Transverse colon (tissue), 4 donors: ENCODE measurements at regions not wholly inside any gene's neighbourhood (a gene's known extent, or its start where the extent isn't known, plus 50 kb on each side); places are given as distances from the start of the nearest gene placed in this dataset.

ENCODE experiments used
- DNase-seq: peaks from one replicate; pipeline ENCODE4 v3.0.0-alpha.2; 2019
- H3K27ac ChIP-seq, 4 donors: fragments of 200-600 bp; sonication (generic); 2 replicates each; pipeline ENCODE4 v1.5.1; 2016 to 2018; ENCODE audit warnings: inconsistent platforms in 4 of 4
- H3K27me3 ChIP-seq: fragments of 200-600 bp; sonication (generic); 2 replicates; pipeline ENCODE4 v1.5.1; 2017; ENCODE audit warnings: inconsistent platforms
- H3K36me3 ChIP-seq, 4 donors: fragments of 200-600 bp; sonication (generic); 2 replicates each; pipeline ENCODE4 v1.5.1; 2017 to 2019; ENCODE audit warnings: inconsistent platforms in 4 of 4
- H3K4me1 ChIP-seq, 4 donors: fragments of 200-600 bp; sonication (generic); 2 replicates each; pipeline ENCODE4 v1.5.1; 2017 to 2020; ENCODE audit warnings: inconsistent platforms in 4 of 4
- H3K4me3 ChIP-seq, 4 donors: fragments of 200-600 bp; sonication (generic); 1 replicate in 1 of 4; 2 replicates in 3 of 4; pipeline versions ENCODE4 v1.5.1 to v1.6.1; 2017 to 2019; ENCODE audit warnings: inconsistent platforms in 4 of 4
- H3K9me3 ChIP-seq, 2 donors: fragments of 200-600 bp; sonication (generic); 2 replicates each; pipeline ENCODE4 v1.5.1; 2017 to 2019; ENCODE audit warnings: inconsistent platforms in 2 of 2
- CTCF ChIP-seq, 5 experiments: fragments of 200-600 bp in 3 of 5; fragments of 450-650 bp in 2 of 5; sonication (generic) in 3 of 5; IDR thresholded peaks; 1 replicate in 2 of 5; 2 replicates in 3 of 5; pipeline ENCODE4 v1.5.1; 2016 to 2017; ENCODE audit warnings: antibody characterized with exemption in 5 of 5, inconsistent platforms in 3 of 5, mild to moderate bottlenecking in 2 of 5, moderate library complexity in 1 of 5
- EP300 ChIP-seq: sonication (generic); formaldehyde crosslinking; IDR thresholded peaks from one replicate; pipeline ENCODE4 v1.6.1; 2017; ENCODE audit warnings: antibody characterized with exemption, low read depth
- POLR2A ChIP-seq: fragments of 450-650 bp; IDR thresholded peaks from one replicate; pipeline ENCODE4 v1.6.1; 2016; ENCODE audit warnings: antibody characterized with exemption, mild to moderate bottlenecking, moderate library complexity
- POLR2AphosphoS5 ChIP-seq, 3 donors: sonication (generic); formaldehyde crosslinking; IDR thresholded peaks; one replicate each; pipeline ENCODE4 v1.6.1; 2016; ENCODE audit warnings: antibody characterized with exemption in 3 of 3
- WGBS, 2 donors: methylation state at CpG; one replicate each; pipeline ENCODE4 v1.1.5; 2018; ENCODE audit warnings: low coverage in 1 of 2; 5-methylcytosine and 5-hydroxymethylcytosine counted together
- in situ Hi-C, 4 donors: fragments of 200-750 bp; cut with MboI; loops; one replicate each; pipeline versions ENCODE4 v1.15.0 to v1.15.1; 2017; ENCODE audit warnings: low sequenced_read_pairs in 3 of 4, low pct_ligation_motif_present in 1 of 4, low pct_unique_long_range_greater_than_20kb in 1 of 4
- intact Hi-C: fragments of 100-400 bp; cut with DNase I; formaldehyde crosslinking; loops from one replicate; pipeline ENCODE4 v1.15.1; 2023; ENCODE audit warnings: low total_unique reads

DNA sequence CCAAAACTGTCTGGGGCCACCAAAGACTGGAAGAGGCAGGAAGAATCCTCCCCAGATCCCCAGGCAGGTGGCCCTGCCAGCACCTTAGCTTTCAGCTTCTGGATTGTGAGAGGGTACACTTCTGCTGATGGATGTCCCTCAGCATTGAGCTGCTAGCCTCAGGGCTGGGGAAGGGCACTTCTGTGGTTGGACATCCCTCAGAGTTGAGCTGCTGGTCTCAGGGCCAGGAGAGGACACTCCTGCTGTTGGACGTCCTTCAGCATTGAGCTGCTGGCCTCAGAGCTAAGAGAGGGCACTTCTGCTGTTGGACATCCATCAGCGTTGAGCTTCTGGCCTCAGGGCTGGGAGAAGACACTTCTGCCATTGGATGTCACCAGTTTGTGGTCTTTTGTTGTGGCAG lies 83.8 kb upstream of the FCN1 start:
- H3K36me3 ChIP-seq = no peaks in the 10 kb centered on the region
- 79% methylated on average over 2 of the region's 2 CpGs; no CpG with 5 or more reads in 1 of the 2 donors for WGBS, 2 donors
- H3K9me3 ChIP-seq = peaks cover 0 to 4% of the 10 kb centered on the region in 2 donors
- no peak overlapping the region for H3K4me3 ChIP-seq
- H3K4me1 ChIP-seq = no peaks in the 10 kb centered on the region
- H3K27me3 ChIP-seq = peaks cover 9% of the 10 kb centered on the region
- in situ Hi-C loops (no loop called here), intact Hi-C loops (no loop called here)
- no peak overlapping the region for H3K27ac ChIP-seq
- no peak for TF ChIP-seq POLR2A
- no peak for TF ChIP-seq EP300
- no peak for TF ChIP-seq POLR2AphosphoS5 (IDR thresholded peaks at IDR 0.05)
- TF ChIP-seq CTCF (IDR thresholded peaks at IDR 0.05) = no peak
- DNase-seq = no peak

GRCh38 chr9:135002336-135002735 lies 84.6 kb upstream of the FCN1 start:
- H3K9me3 ChIP-seq = peaks cover 0 to 4% of the 10 kb centered on the region in 2 donors
- no peak for DNase-seq
- intact Hi-C loops (no loop called here), in situ Hi-C loops (no loop called here)
- no peaks in the 10 kb centered on the region for H3K36me3 ChIP-seq
- H3K27ac ChIP-seq = no peak overlapping the region
- no peaks in the 10 kb centered on the region for H3K4me1 ChIP-seq
- peaks cover 9% of the 10 kb centered on the region for H3K27me3 ChIP-seq
- TF ChIP-seq CTCF (IDR thresholded peaks at IDR 0.05) (no peak), POLR2AphosphoS5 (IDR thresholded peaks at IDR 0.05) (no peak), EP300 (no peak), POLR2A (no peak)
- 50 to 64% methylated on average over 1 to 6 of the region's 6 CpGs for WGBS, 2 donors
- no peak overlapping the region for H3K4me3 ChIP-seq

- intact Hi-C loops = no loop called here
- no peak for TF ChIP-seq POLR2AphosphoS5 (IDR thresholded peaks at IDR 0.05)
- no peak for TF ChIP-seq CTCF (IDR thresholded peaks at IDR 0.05)
- TF ChIP-seq EP300 = no peak
- no peak for TF ChIP-seq POLR2A
- WGBS, 2 donors = 70 to 74% methylated on average over 4 of the region's 4 CpGs
Measured at GRCh38 chr9:135002802-135003201, 84.7 kb upstream of the OLFM1 start.

DNA sequence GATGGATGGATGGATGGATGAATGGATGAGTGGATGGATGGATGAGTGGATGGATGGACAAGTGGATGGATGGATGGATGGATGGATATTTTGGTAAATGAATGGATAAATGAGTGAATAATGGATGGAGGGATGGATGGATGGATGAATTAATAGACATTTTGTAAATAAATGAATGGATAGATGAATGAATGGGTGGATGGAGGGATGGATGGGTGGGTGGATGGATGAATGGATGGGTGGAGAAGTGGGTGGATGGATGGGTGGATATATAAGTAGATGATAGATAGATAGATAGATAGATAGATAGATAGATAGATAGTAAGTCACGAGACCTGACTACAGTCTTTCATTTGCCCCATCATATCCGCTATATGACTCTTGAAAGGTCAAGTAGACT lies 82.7 kb upstream of the OLFM1 start:
- H3K27me3 ChIP-seq = peaks cover 9% of the 10 kb centered on the region
- H3K27ac ChIP-seq = no peak overlapping the region
- no peak for TF ChIP-seq CTCF (IDR thresholded peaks at IDR 0.05)
- no peak for TF ChIP-seq EP300
- TF ChIP-seq POLR2A = no peak
- TF ChIP-seq POLR2AphosphoS5 (IDR thresholded peaks at IDR 0.05) = no peak
- intact Hi-C loops = no loop called here
- H3K9me3 ChIP-seq = peaks cover 0 to 4% of the 10 kb centered on the region in 2 donors
- H3K36me3 ChIP-seq = no peaks in the 10 kb centered on the region
- no peak overlapping the region for H3K4me3 ChIP-seq
- in situ Hi-C loops = no loop called here
- 77 to 89% methylated on average over 2 of the region's 2 CpGs for WGBS, 2 donors
- no peak for DNase-seq
- H3K4me1 ChIP-seq = no peaks in the 10 kb centered on the region

More at GRCh38 chr9:135002802-135003201, 84.7 kb upstream of the OLFM1 start:
- Histone ChIP-seq H3K4me3 (no peak overlapping the region), H3K27me3 (peaks cover 9% of the 10 kb centered on the region), H3K4me1 (no peaks in the 10 kb centered on the region), H3K27ac (no peak overlapping the region), H3K36me3 (no peaks in the 10 kb centered on the region), H3K9me3 (peaks cover 0 to 4% of the 10 kb centered on the region in 2 donors)
- DNase-seq = no peak
- in situ Hi-C loops = no loop called here
